ENCODE measurements at regions not wholly inside any gene's neighbourhood (a gene's known extent, or its start where the extent isn't known, plus 50 kb on each side); places are given as distances from the start of the nearest gene placed in this dataset.

DNA sequence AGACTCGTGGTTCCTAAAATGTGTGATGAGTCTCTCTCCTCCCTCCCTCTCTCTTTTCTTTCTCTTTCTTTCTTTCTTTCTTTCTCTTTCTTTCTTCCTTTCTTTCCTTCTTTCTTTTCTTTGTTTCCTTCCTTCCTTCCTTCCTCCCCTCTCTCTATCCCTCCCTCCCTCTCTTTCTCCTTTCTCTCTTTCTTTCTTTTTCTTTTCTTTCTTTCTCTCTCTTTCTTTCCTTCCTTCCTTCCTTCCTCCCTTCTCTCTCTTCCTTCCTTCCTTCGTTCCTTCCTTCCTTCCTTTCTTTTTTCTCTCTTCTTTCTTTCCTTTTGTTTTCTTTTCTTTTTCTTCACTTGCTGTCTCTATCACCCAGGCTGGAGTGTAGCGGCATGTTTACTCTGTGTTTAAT, 290.8 kb downstream of the NFKBIZ start:
- WGBS, 2 donors, result 91% methylated on average over 3 of the region's 3 CpGs
- ATAC-seq (no peak), DNase-seq (no peak)
- Histone ChIP-seq H3K36me3 (no peaks in the 10 kb centered on the region), H3K4me3 (no peak overlapping the region), H3K27ac (peak overlapping the region in 1 of 10 donors; percentile 41), H3K27me3 (no peaks in the 10 kb centered on the region), H3K9me3 (no peaks in the 10 kb centered on the region), H3K4me1 (peaks cover 0 to 25% (median 16%) of the 10 kb centered on the region in 9 donors)
- TF ChIP-seq, protein P1, sequence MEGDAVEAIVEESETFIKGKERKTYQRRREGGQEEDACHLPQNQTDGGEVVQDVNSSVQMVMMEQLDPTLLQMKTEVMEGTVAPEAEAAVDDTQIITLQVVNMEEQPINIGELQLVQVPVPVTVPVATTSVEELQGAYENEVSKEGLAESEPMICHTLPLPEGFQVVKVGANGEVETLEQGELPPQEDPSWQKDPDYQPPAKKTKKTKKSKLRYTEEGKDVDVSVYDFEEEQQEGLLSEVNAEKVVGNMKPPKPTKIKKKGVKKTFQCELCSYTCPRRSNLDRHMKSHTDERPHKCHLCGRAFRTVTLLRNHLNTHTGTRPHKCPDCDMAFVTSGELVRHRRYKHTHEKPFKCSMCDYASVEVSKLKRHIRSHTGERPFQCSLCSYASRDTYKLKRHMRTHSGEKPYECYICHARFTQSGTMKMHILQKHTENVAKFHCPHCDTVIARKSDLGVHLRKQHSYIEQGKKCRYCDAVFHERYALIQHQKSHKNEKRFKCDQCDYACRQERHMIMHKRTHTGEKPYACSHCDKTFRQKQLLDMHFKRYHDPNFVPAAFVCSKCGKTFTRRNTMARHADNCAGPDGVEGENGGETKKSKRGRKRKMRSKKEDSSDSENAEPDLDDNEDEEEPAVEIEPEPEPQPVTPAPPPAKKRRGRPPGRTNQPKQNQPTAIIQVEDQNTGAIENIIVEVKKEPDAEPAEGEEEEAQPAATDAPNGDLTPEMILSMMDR (IDR thresholded peaks at IDR 0.05), result no peak
- intact Hi-C loops (cut with DNase I), result loop anchor here in 1 of 10 donors (2.0 kb wide), 1 partner anchor 187 kb away; no protein-coding TSS in a partner anchor

DNA sequence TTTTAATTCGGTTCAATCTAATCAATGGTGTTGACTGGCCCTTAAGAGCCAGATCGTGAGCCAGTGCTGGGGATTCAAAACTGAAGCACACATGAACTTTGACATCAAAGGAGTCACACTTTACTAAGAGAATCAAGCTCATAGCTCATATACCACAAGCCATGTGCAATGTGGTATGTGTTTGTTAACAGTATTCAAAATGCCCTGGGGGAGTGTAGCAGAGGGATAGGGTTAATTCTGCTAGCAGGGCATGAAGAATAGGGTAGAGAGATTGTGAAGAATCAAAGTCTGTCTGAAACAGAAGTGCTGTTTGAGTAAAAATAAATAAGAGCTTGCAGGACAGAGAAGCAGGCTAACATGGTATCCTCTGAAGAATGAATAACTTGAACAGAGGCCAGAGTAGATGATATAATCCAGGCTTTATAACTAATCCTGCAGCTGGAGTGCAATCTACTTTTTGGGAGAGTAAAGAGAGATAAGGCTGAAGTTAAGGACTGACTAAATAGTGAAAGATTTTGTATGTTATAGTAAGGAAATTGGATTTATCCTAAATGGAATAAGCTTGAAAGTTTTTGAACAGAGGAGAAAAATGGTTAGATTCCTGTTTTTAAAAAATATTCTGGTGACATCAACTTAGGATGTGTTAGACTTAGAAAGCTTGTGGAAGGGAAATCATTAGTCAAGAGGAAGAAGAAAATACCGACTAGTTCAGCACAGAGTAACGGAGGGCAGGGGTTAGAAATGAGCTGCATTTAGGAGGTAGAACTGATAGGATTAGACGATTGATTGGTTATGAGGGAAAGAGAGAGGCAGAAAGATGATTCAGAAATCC, 292.0 kb downstream of the NFKBIZ start:
- Histone ChIP-seq H3K4me3 (no peak overlapping the region), H3K4me1 (peaks cover 0 to 25% (median 16%) of the 10 kb centered on the region in 9 donors), H3K9me3 (no peaks in the 10 kb centered on the region), H3K36me3 (no peaks in the 10 kb centered on the region), H3K27me3 (no peaks in the 10 kb centered on the region), H3K27ac (peak overlapping the region in 8 of 10 donors; percentile 22 to 73 (median 62))
- intact Hi-C loops (cut with DNase I), result loop anchor here in 1 of 10 donors (2.0 kb wide), 1 partner anchor 185 kb away; no protein-coding TSS in a partner anchor
- peak in 7 of 8 donors; percentile 61 to 86 (median 79) for ATAC-seq
- TF ChIP-seq, protein P1 (IDR thresholded peaks at IDR 0.05), result no peak
- WGBS, 2 donors, result 47 to 58% methylated on average over 5 of the region's 5 CpGs
- DNase-seq, result no peak

DNA sequence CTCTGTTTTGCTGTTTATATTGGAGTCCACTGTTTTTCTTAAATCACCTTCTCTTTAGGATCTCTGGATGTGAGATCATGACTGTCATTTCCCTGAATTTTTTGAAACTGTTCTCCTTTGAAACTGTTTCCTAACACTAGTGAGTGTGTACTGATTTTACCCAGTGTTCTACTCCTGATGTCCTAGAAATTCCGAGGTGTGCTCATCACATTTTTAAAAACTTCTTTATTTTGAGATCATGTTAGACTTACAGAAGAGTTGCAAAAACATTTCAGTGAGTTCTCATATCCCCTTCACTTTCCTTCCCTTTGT, 292.6 kb downstream of the NFKBIZ start:
- TF ChIP-seq, protein P1 (IDR thresholded peaks at IDR 0.05), result no peak
- Histone ChIP-seq H3K36me3 (no peaks in the 10 kb centered on the region), H3K9me3 (no peaks in the 10 kb centered on the region), H3K4me3 (no peak overlapping the region), H3K4me1 (peaks cover 0 to 25% (median 16%) of the 10 kb centered on the region in 9 donors), H3K27ac (peak overlapping the region in 8 of 10 donors; percentile 22 to 73 (median 62)), H3K27me3 (no peaks in the 10 kb centered on the region)
- WGBS, 2 donors, result 46 to 66% methylated on average over 1 of the region's 1 CpG
- peak in 4 of 8 donors; percentile 13 to 52 (median 30) for ATAC-seq
- intact Hi-C loops (cut with DNase I), result loop anchor here in 1 of 10 donors (2.0 kb wide), 1 partner anchor 185 kb away; no protein-coding TSS in a partner anchor
- no peak for DNase-seq

DNA sequence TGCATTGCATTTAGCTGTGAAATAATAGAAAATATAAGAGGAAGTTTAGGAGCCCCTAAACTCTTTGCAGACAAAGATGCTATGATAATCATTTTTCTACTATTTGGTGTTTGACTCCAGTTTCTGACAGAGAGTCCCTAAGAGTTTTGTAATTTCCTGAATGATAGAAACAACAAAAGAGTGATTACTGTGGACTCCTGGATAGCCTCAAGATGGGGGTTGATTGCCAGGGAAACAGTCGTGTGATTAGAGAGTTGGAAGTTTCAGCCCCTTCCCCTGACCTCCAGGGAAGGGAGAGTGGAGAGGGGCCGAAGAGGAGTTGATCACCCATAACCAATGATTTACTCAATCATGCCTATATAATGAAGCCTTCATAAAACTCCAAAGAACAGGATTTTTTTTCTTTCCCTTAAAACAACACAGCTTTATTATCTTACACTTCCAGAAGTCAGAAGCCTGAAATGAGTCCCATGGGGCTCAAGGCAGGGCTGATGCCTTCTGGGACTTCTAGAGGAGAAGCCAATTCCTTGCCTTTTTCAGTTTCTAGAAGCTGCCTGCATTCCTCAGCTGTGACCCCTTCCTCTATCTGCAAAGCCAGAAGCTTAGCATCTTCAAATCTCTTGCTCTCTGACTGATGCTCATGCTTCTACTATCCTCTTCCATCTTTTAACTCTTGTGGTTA, 292.3 kb upstream of the ZPLD1 start:
- Histone ChIP-seq H3K9me3 (no peaks in the 10 kb centered on the region), H3K36me3 (no peaks in the 10 kb centered on the region), H3K27ac (peak overlapping the region in 8 of 10 donors; percentile 22 to 73 (median 62)), H3K27me3 (no peaks in the 10 kb centered on the region), H3K4me1 (peaks cover 0 to 25% (median 16%) of the 10 kb centered on the region in 9 donors), H3K4me3 (no peak overlapping the region)
- TF ChIP-seq, protein P1 (IDR thresholded peaks at IDR 0.05), result no peak
- 44 to 57% methylated on average over 2 of the region's 2 CpGs for WGBS, 2 donors
- intact Hi-C loops (cut with DNase I), result no loop called here
- peak in 5 of 8 donors; percentile 24 to 53 (median 47) for ATAC-seq
- DNase-seq, result peak in 1 of 2 donors; percentile 10
